HG02840 (cell line): ENCODE measurements at regions not wholly inside any gene's neighbourhood (a gene's known extent, or its start where the extent isn't known, plus 50 kb on each side); places are given as distances from the start of the nearest gene placed in this dataset.

ENCODE experiments used
- ATAC-seq: cut with Tn5 transposase; IDR thresholded peaks from one replicate; pipeline ENCODE4 v1.9.1; 2021; ENCODE audit warnings: mild to moderate bottlenecking, moderate library complexity, moderate number of reproducible peaks; ENCODE audit not compliant: unreplicated experiment, low FRiP score

GRCh38 chr2:163373496-163373895, 362.3 kb downstream of the FIGN start:
- no peak for ATAC-seq

GRCh38 chr2:163370169-163370886, 365.5 kb downstream of the FIGN start:
- no peak for ATAC-seq

GRCh38 chr2:163369111-163369510, 366.7 kb downstream of the FIGN start:
- no peak for ATAC-seq

GRCh38 chr2:163368655-163369054, 367.2 kb downstream of the FIGN start:
- no peak for ATAC-seq

- no peak for ATAC-seq
These were observed 367.8 kb downstream of the FIGN start for GRCh38 chr2:163367825-163368582.

GRCh38 chr2:163364736-163365135, 371.1 kb downstream of the FIGN start:
- no peak for ATAC-seq

- ATAC-seq, result no peak
These were observed 382.3 kb downstream of the FIGN start for GRCh38 chr2:163353551-163353950.

GRCh38 chr2:163351966-163352365, 383.8 kb downstream of the FIGN start:
- no peak for ATAC-seq

GRCh38 chr2:163351143-163351542, 384.7 kb downstream of the FIGN start:
- ATAC-seq, result no peak

GRCh38 chr2:163348857-163349380, 386.9 kb downstream of the FIGN start:
- ATAC-seq, result no peak

GRCh38 chr2:163347982-163348856, 387.6 kb downstream of the FIGN start:
- ATAC-seq, result no peak

GRCh38 chr2:163345795-163346573, 389.8 kb downstream of the FIGN start:
- ATAC-seq, result no peak

- no peak for ATAC-seq
These were observed 392.5 kb downstream of the FIGN start for GRCh38 chr2:163343316-163343715.

GRCh38 chr2:163341426-163341825, 394.4 kb downstream of the FIGN start:
- ATAC-seq, result no peak

- no peak for ATAC-seq
These were observed 397.5 kb downstream of the FIGN start for GRCh38 chr2:163338270-163338669.

GRCh38 chr2:163324677-163325076, 411.1 kb downstream of the FIGN start:
- no peak for ATAC-seq

- no peak for ATAC-seq
These were observed 416.8 kb downstream of the FIGN start for GRCh38 chr2:163319006-163319405.

GRCh38 chr2:163314712-163315111, 421.1 kb downstream of the FIGN start:
- no peak for ATAC-seq

- no peak for ATAC-seq
These were observed 423.1 kb downstream of the FIGN start for GRCh38 chr2:163312713-163313112.

GRCh38 chr2:163306647-163307046, 429.2 kb downstream of the FIGN start:
- ATAC-seq, result no peak
